H1 (cell line): ENCODE measurements at regions not wholly inside any gene's neighbourhood (a gene's known extent, or its start where the extent isn't known, plus 50 kb on each side); places are given as distances from the start of the nearest gene placed in this dataset.
A peak's percentile ranks its signal among the peaks of the same experiment; 100 is the strongest.

Source experiments
- CTCF ChIA-PET: fragments of 300-600 bp; sonication (Branson Sonifier 250); formaldehyde crosslinking; loops from one replicate; lab custom pipeline; 2021; ENCODE audit not compliant: partially characterized antibody; lab: Charles Lee
- POLR2A ChIA-PET: fragments of 300-600 bp; sonication (Branson Sonifier 250); formaldehyde crosslinking; loops from one replicate; lab custom pipeline; 2021; ENCODE audit warnings: inconsistent platforms; ENCODE audit not compliant: partially characterized antibody; lab: Charles Lee
- DNase-seq, 2 experiments: peaks; one replicate each; pipeline versions ENCODE4 v3.0.0 to v3.0.0-alpha.2; 2010 to 2022; ENCODE audit warnings: low spot score in 2 of 2, low read depth in 1 of 2, mixed read lengths in 1 of 2
- FAIRE-seq: peaks from 2 replicates; lab custom pipeline; 2011; peaks lifted over from hg19 to GRCh38; lab: Jason Lieb, UNC
- H2AFZ ChIP-seq: 2 replicates; pipeline ENCODE4 v1.8.1; 2012; ENCODE audit warnings: low read length, inconsistent platforms
- H2AK5ac ChIP-seq: 2 replicates; pipeline ENCODE4 v1.6.1; 2013; ENCODE audit warnings: low read depth, low read length
- H2BK120ac ChIP-seq: replicated peaks from 2 replicates; pipeline ENCODE3; 2013; ENCODE audit warnings: low read depth, low read length, inconsistent platforms
- H2BK12ac ChIP-seq: 2 replicates; pipeline ENCODE4 v1.6.1; 2013; ENCODE audit warnings: low read depth, low read length
- H2BK15ac ChIP-seq: 2 replicates; pipeline ENCODE4 v1.6.1; 2013; ENCODE audit warnings: low read length
- H2BK20ac ChIP-seq: 2 replicates; pipeline ENCODE4 v1.6.1; 2013; ENCODE audit warnings: low read length
- H2BK5ac ChIP-seq: 2 replicates; pipeline ENCODE4 v1.6.1; 2013; ENCODE audit warnings: low read depth, low read length
- H3K14ac ChIP-seq: 2 replicates; pipeline ENCODE4 v1.6.1; 2013; ENCODE audit warnings: inconsistent platforms; ENCODE audit not compliant: insufficient read length
- H3K18ac ChIP-seq: 2 replicates; pipeline ENCODE4 v1.6.1; 2013; ENCODE audit warnings: low read length; ENCODE audit errors: extremely low read depth
- H3K23ac ChIP-seq: 2 replicates; pipeline ENCODE4 v1.6.1; 2013; ENCODE audit warnings: inconsistent platforms; ENCODE audit not compliant: insufficient read length
- H3K23me2 ChIP-seq: 2 replicates; pipeline ENCODE4 v1.6.1; 2013; ENCODE audit warnings: low read depth, low read length
- H3K27ac ChIP-seq: 2 replicates; pipeline ENCODE4 v1.6.1; 2011; ENCODE audit warnings: low read depth, low read length, inconsistent platforms
- H3K27me3 ChIP-seq, 4 experiments: replicated peaks in 1 of 4; 1 replicate in 1 of 4; 2 replicates in 3 of 4; pipeline versions ENCODE4 v1.6.1 to v1.8.1; 2011 to 2013; ENCODE audit warnings: low read length in 3 of 4, mild to moderate bottlenecking in 3 of 4, inconsistent platforms in 2 of 4, mixed read lengths in 2 of 4, moderate library complexity in 1 of 4; ENCODE audit not compliant: control insufficient read depth in 3 of 4, insufficient read depth in 3 of 4; ENCODE audit errors: extremely low read depth in 1 of 4
- H3K36me3 ChIP-seq, 4 experiments: 2 replicates each; pipeline versions ENCODE4 v1.6.1 to v1.8.1; 2011 to 2013; ENCODE audit warnings: mild to moderate bottlenecking in 4 of 4, low read length in 3 of 4, moderate library complexity in 2 of 4, control low read depth in 1 of 4, inconsistent platforms in 1 of 4; ENCODE audit not compliant: insufficient read depth in 4 of 4, control insufficient read depth in 2 of 4
- H3K4ac ChIP-seq: replicated peaks from 2 replicates; pipeline ENCODE3; 2013; ENCODE audit warnings: low read length, low read depth, mixed read lengths, inconsistent platforms; ENCODE audit not compliant: insufficient read length
- H3K4me1 ChIP-seq, 4 experiments: replicated peaks in 1 of 4; 1 replicate in 1 of 4; 2 replicates in 3 of 4; pipeline versions ENCODE4 v1.6.1 to v1.8.1; 2011 to 2013; ENCODE audit warnings: low read length in 3 of 4, inconsistent platforms in 2 of 4, mixed read lengths in 1 of 4; ENCODE audit not compliant: insufficient read depth in 4 of 4, control insufficient read depth in 3 of 4
- H3K4me2 ChIP-seq, 2 experiments: 2 replicates each; pipeline versions ENCODE4 v1.6.1 to v1.8.1; 2011 to 2013; ENCODE audit warnings: low read depth in 2 of 2, low read length in 2 of 2, control low read depth in 1 of 2, inconsistent platforms in 1 of 2, mild to moderate bottlenecking in 1 of 2; ENCODE audit not compliant: insufficient read depth in 1 of 2
- H3K4me3 ChIP-seq, 4 experiments: fragments of 200-600, 300-600 bp in 1 of 4; sonication (generic), shearing (Covaris generic), sonication (Bioruptor Twin) in 1 of 4; 2 replicates each; pipeline versions ENCODE4 v1.5.1 to v1.8.1; 2011 to 2016; ENCODE audit warnings: low read length in 4 of 4, low read depth in 3 of 4, control low read depth in 2 of 4, inconsistent platforms in 2 of 4, mild to moderate bottlenecking in 2 of 4, mixed read lengths in 1 of 4, moderate library complexity in 1 of 4; ENCODE audit not compliant: insufficient read depth in 2 of 4; ENCODE audit errors: extremely low read depth in 1 of 4
- H3K56ac ChIP-seq: replicated peaks from 2 replicates; pipeline ENCODE3; 2013; ENCODE audit warnings: low read depth, mild to moderate bottlenecking, mixed read lengths, low read length, inconsistent platforms; ENCODE audit not compliant: insufficient read length
- H3K79me1 ChIP-seq: 2 replicates; pipeline ENCODE4 v1.6.1; 2013; ENCODE audit warnings: low read depth, low read length, control low read depth
- H3K79me2 ChIP-seq, 2 experiments: 2 replicates each; pipeline versions ENCODE4 v1.6.1 to v1.8.1; 2012 to 2013; ENCODE audit warnings: low read length in 2 of 2, mild to moderate bottlenecking in 2 of 2, inconsistent platforms in 1 of 2; ENCODE audit not compliant: insufficient read depth in 2 of 2, control insufficient read depth in 1 of 2
- H3K9ac ChIP-seq, 4 experiments: replicated peaks in 1 of 4; 1 replicate in 1 of 4; 2 replicates in 3 of 4; pipeline versions ENCODE4 v1.6.1 to v1.8.1; 2011 to 2013; ENCODE audit warnings: low read depth in 3 of 4, low read length in 3 of 4, control low read depth in 2 of 4, mild to moderate bottlenecking in 2 of 4, moderate library complexity in 2 of 4, inconsistent platforms in 1 of 4; ENCODE audit errors: extremely low read depth in 1 of 4
- H3K9me3 ChIP-seq, 2 experiments: 2 replicates each; pipeline versions ENCODE4 v1.6.1 to v1.8.1; 2012 to 2013; ENCODE audit warnings: mild to moderate bottlenecking in 2 of 2, moderate library complexity in 2 of 2, control low read depth in 1 of 2, inconsistent platforms in 1 of 2, low read depth in 1 of 2, low read length in 1 of 2, mixed read lengths in 1 of 2; ENCODE audit not compliant: insufficient read depth in 2 of 2
- H4K20me1 ChIP-seq, 2 experiments: replicated peaks in 1 of 2; 2 replicates each; pipeline versions ENCODE3 to v1.8.1; 2011 to 2013; ENCODE audit warnings: inconsistent platforms in 2 of 2, low read length in 2 of 2, mild to moderate bottlenecking in 1 of 2; ENCODE audit not compliant: insufficient read depth in 2 of 2, control insufficient read depth in 1 of 2
- H4K5ac ChIP-seq: 2 replicates; pipeline ENCODE4 v1.6.1; 2013; ENCODE audit warnings: low read length, low read depth, mixed read lengths, inconsistent platforms; ENCODE audit not compliant: insufficient read length
- H4K8ac ChIP-seq: 2 replicates; pipeline ENCODE4 v1.8.0; 2013; ENCODE audit warnings: mild to moderate bottlenecking, moderate library complexity, low read length, inconsistent platforms; ENCODE audit not compliant: insufficient read depth; ENCODE audit errors: extremely low read depth
- H4K91ac ChIP-seq: replicated peaks from 2 replicates; pipeline ENCODE3; 2013; ENCODE audit warnings: low read length, mixed read lengths, inconsistent platforms; ENCODE audit not compliant: insufficient read length
- CHD7 ChIP-seq: fragments of 300-600 bp; sonication (generic); IDR thresholded peaks from 2 replicates; pipeline ENCODE4 v1.7.1; 2012; ENCODE audit warnings: low read length, moderate library complexity, mild to moderate bottlenecking, inconsistent platforms; ENCODE audit not compliant: insufficient replicate concordance
- WGBS, 2 experiments: shearing (Covaris generic) in 1 of 2; methylation state at CpG; one replicate each; pipeline versions ENCODE4 v1.1.6 to v1.1.7; 2013 to 2015; ENCODE audit warnings: low lambda C conversion rate in 2 of 2, mixed read lengths in 2 of 2, inconsistent platforms in 1 of 2, low coverage in 1 of 2, missing lambda C conversion rate in 1 of 2; ENCODE audit not compliant: insufficient replicate concordance in 2 of 2, insufficient coverage in 1 of 2, insufficient read length in 1 of 2; ENCODE audit errors: extremely low coverage in 1 of 2, missing lambda C conversion rate in 1 of 2; 5-methylcytosine and 5-hydroxymethylcytosine counted together

GRCh38 chr1:109844609-109845008, 66.0 kb upstream of the CSF1 start:
- ChIA-PET CTCF (interaction anchor here (0.6 to 1.5 kb wide), 3 partner anchors 13 to 45 kb away, joined by 3 to 4 read pairs (median 3); no protein-coding TSS in a partner anchor), POLR2A (no interaction called here)
- Histone ChIP-seq H4K20me1 (no peaks in the 10 kb centered on the region), H3K9me3 (no peaks in the 10 kb centered on the region), H2BK20ac (no peak overlapping the region), H3K9ac (no peak overlapping the region), H3K4me1 (no peaks in the 10 kb centered on the region), H4K5ac (no peak overlapping the region), H2BK120ac (no peak overlapping the region), H3K79me1 (peaks cover 2% of the 10 kb centered on the region; the same call in 1 of the 2 replicates), H4K8ac (no peak overlapping the region), H3K23ac (no peak overlapping the region), H3K4me2 (no peak overlapping the region), H3K27me3 (no peaks in the 10 kb centered on the region), H3K23me2 (no peaks in the 10 kb centered on the region), H3K4me3 (no peak overlapping the region), H3K79me2 (no peaks in the 10 kb centered on the region), H3K27ac (no peak overlapping the region), H2BK12ac (no peak overlapping the region), H3K14ac (no peak overlapping the region), H2BK15ac (no peak overlapping the region), H4K91ac (no peak overlapping the region), H2AFZ (no peak overlapping the region), H3K18ac (no peak overlapping the region), H3K4ac (no peak overlapping the region), H2BK5ac (no peak overlapping the region), H2AK5ac (no peak overlapping the region), H3K56ac (no peak overlapping the region), H3K36me3 (no peaks in the 10 kb centered on the region)
- FAIRE-seq (no peak), DNase-seq (peak in 1 of 2 experiments; percentile 7)
- 87% methylated on average over 2 of the region's 2 CpGs; no CpG with 5 or more reads in 1 of the 2 experiments for WGBS, 2 experiments
- no peak for TF ChIP-seq CHD7
